HepG2 (cell line): ENCODE measurements at regions not wholly inside any gene's neighbourhood (a gene's known extent, or its start where the extent isn't known, plus 50 kb on each side); places are given as distances from the start of the nearest gene placed in this dataset.

Experiments used
- FOXP1 ChIP-seq, 2 experiments: fragments of 450-650 bp in 1 of 2; IDR thresholded peaks; 2 replicates each; pipeline ENCODE4 v1.6.1; 2017 to 2018; ENCODE audit warnings: antibody characterized with exemption in 1 of 2
- GMEB2 ChIP-seq: IDR thresholded peaks from 2 replicates; pipeline ENCODE4 v1.6.1; 2016; ENCODE audit warnings: missing biosample characterization, missing genetic modification reagents, low read depth
- HOMEZ ChIP-seq: IDR thresholded peaks from 2 replicates; pipeline ENCODE4 v1.6.1; 2016; ENCODE audit warnings: low read depth
- PBX2 ChIP-seq: IDR thresholded peaks from 2 replicates; pipeline ENCODE4 v1.6.1; 2016; ENCODE audit warnings: control low read depth
- SOX6 ChIP-seq, 2 experiments: fragments of 450-650 bp in 1 of 2; sonication (generic) in 1 of 2; formaldehyde crosslinking in 1 of 2; IDR thresholded peaks; 2 replicates each; pipeline versions ENCODE4 v1.4.0 to v1.6.1; 2017 to 2020; ENCODE audit warnings: antibody characterized with exemption in 1 of 2, mild to moderate bottlenecking in 1 of 2, missing genetic modification reagents in 1 of 2
- SP4 ChIP-seq: sonication (generic); formaldehyde crosslinking; IDR thresholded peaks from 2 replicates; pipeline ENCODE4 v1.8.1; 2023; ENCODE audit warnings: mild to moderate bottlenecking, missing genetic modification reagents
- STAG1 ChIP-seq: sonication (generic); formaldehyde crosslinking; IDR thresholded peaks from 2 replicates; pipeline ENCODE4 v1.4.0; 2020; ENCODE audit warnings: missing genetic modification reagents
- ZNF788 ChIP-seq: sonication (generic); formaldehyde crosslinking; IDR thresholded peaks from 2 replicates; pipeline ENCODE4 v1.5.0; 2020; ENCODE audit warnings: mild to moderate bottlenecking, missing genetic modification reagents, borderline replicate concordance
- TF ChIP-seq, protein P1 (sequence below): sonication (generic); formaldehyde crosslinking; conservative IDR thresholded peaks from 2 replicates; pipeline ENCODE4 v1.4.0; 2020; ENCODE audit warnings: mild to moderate bottlenecking, missing genetic modification reagents, moderate library complexity

- TF ChIP-seq HOMEZ (CRISPR knock-in tag) (0 out of 2 replicates have a peak, but pooled peaks have one; percentile 20), GMEB2 (CRISPR knock-in tag) (no peak), PBX2 (CRISPR knock-in tag) (no peak), SOX6 (IDR thresholded peaks at IDR 0.05) (no peak), SOX6 (CRISPR knock-in tag; IDR thresholded peaks at IDR 0.05) (peak; percentile 65; the same call in 1 of the 2 replicates), FOXP1 (IDR thresholded peaks at IDR 0.05) (no peak), FOXP1 (CRISPR knock-in tag; IDR thresholded peaks at IDR 0.05) (0 out of 2 replicates have a peak, but pooled peaks have one; percentile 55), ZNF788 (CRISPR knock-in tag) (no peak), STAG1 (CRISPR knock-in tag) (peak; percentile 11; the same call in 1 of the 2 replicates), SP4 (CRISPR knock-in tag) (no peak)
- TF ChIP-seq, protein P1, sequence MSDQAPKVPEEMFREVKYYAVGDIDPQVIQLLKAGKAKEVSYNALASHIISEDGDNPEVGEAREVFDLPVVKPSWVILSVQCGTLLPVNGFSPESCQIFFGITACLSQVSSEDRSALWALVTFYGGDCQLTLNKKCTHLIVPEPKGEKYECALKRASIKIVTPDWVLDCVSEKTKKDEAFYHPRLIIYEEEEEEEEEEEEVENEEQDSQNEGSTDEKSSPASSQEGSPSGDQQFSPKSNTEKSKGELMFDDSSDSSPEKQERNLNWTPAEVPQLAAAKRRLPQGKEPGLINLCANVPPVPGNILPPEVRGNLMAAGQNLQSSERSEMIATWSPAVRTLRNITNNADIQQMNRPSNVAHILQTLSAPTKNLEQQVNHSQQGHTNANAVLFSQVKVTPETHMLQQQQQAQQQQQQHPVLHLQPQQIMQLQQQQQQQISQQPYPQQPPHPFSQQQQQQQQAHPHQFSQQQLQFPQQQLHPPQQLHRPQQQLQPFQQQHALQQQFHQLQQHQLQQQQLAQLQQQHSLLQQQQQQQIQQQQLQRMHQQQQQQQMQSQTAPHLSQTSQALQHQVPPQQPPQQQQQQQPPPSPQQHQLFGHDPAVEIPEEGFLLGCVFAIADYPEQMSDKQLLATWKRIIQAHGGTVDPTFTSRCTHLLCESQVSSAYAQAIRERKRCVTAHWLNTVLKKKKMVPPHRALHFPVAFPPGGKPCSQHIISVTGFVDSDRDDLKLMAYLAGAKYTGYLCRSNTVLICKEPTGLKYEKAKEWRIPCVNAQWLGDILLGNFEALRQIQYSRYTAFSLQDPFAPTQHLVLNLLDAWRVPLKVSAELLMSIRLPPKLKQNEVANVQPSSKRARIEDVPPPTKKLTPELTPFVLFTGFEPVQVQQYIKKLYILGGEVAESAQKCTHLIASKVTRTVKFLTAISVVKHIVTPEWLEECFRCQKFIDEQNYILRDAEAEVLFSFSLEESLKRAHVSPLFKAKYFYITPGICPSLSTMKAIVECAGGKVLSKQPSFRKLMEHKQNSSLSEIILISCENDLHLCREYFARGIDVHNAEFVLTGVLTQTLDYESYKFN (CRISPR knock-in tag) = peak; percentile 3
Measured at GRCh38 chr5:92945605-92946097, 635.4 kb downstream of the NR2F1-AS1 start (continued).
